Activated T-cell treated with anti-CD3 and anti-CD28 coated beads, Interleukin-2, amount 50 U/mL, for 24 hours (primary cell): ENCODE measurements at regions not wholly inside any gene's neighbourhood (a gene's known extent, or its start where the extent isn't known, plus 50 kb on each side); places are given as distances from the start of the nearest gene placed in this dataset.
"Not testable (repeated sequence)": the region's sequence is repeated elsewhere in the genome, so short reads cannot be mapped to it uniquely, and the experiment has no call there.

Experiments used
- DNase-seq: peaks from one replicate; pipeline ENCODE4 v3.0.0-alpha.2; 2020
- H3K27ac Mint-ChIP-seq: 2 replicates; pipeline ENCODE4 v1.8.0; 2020; ENCODE audit warnings: mild to moderate bottlenecking, mixed read lengths
- H3K27me3 Mint-ChIP-seq: 2 replicates; pipeline ENCODE4 v1.8.0; 2020; ENCODE audit warnings: mixed read lengths
- H3K36me3 Mint-ChIP-seq: 2 replicates; pipeline ENCODE4 v1.8.0; 2020; ENCODE audit warnings: low read depth, mixed read lengths
- H3K4me1 Mint-ChIP-seq: 2 replicates; pipeline ENCODE4 v1.8.0; 2020; ENCODE audit warnings: low read depth, mixed read lengths
- H3K4me3 Mint-ChIP-seq: 2 replicates; pipeline ENCODE4 v1.8.0; 2020; ENCODE audit warnings: mild to moderate bottlenecking, moderate library complexity, mixed read lengths
- H3K9me3 Mint-ChIP-seq: 2 replicates; pipeline ENCODE4 v1.8.0; 2020; ENCODE audit warnings: mixed read lengths

DNA sequence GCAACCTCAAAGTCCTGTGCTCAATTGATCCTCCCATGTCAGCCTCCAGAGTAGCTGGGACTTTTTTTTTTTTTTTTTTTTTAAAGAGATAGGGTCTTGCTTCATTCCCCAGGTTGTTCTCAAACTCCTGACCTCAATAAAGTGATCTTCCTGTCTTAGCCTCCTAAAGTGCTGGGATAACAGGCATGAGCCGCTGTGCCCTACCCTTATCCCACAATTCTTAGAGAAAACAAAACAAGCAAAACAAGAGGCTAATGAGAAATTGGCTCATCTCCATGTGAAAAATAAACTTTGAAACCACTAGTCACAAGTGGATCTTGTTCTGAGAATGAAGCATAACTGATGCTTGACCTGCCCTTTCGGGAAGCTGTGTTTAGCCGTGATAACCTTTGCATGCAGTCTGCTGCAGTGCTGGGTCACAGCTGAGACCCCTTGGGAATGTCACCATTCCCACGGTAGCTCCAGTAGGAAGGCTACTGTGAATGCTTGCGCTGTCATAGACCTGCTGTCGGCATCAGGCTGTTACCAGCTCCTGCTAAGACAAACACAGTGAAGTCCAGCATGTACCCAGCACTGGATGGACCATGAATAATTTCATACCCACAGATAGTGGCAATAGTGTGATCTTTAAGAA is 290.7 kb upstream of the KIAA1217 start:
- H3K27me3 Mint-ChIP-seq = no peaks in the 10 kb centered on the region
- H3K27ac Mint-ChIP-seq = no peak overlapping the region
- H3K4me1 Mint-ChIP-seq = no peaks in the 10 kb centered on the region
- no peaks in the 10 kb centered on the region for H3K36me3 Mint-ChIP-seq
- no peak for DNase-seq
- H3K4me3 Mint-ChIP-seq = no peak overlapping the region
- H3K9me3 Mint-ChIP-seq = peaks cover 2% of the 10 kb centered on the region

DNA sequence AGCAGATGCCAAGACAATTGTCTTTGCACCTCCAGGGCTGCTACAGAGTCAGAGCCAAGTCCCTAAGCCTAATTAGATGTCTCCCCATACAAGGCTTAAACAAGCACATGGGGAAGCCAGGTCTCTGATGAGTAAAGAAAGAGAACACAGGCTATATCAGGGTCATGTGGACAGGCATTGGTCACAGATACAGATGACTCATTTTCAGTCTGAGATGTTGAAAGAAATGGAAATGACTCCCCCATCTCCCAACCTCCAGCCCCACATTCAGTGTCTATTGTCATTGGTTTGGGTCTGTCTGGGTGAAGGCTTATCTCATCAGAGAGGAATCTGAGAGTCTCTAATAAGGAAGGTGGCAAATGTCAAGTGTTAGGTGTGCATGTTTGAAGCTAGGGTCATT is 290.1 kb upstream of the KIAA1217 start:
- no peaks in the 10 kb centered on the region for H3K4me1 Mint-ChIP-seq
- no peak overlapping the region for H3K4me3 Mint-ChIP-seq
- H3K27me3 Mint-ChIP-seq = no peaks in the 10 kb centered on the region

DNA sequence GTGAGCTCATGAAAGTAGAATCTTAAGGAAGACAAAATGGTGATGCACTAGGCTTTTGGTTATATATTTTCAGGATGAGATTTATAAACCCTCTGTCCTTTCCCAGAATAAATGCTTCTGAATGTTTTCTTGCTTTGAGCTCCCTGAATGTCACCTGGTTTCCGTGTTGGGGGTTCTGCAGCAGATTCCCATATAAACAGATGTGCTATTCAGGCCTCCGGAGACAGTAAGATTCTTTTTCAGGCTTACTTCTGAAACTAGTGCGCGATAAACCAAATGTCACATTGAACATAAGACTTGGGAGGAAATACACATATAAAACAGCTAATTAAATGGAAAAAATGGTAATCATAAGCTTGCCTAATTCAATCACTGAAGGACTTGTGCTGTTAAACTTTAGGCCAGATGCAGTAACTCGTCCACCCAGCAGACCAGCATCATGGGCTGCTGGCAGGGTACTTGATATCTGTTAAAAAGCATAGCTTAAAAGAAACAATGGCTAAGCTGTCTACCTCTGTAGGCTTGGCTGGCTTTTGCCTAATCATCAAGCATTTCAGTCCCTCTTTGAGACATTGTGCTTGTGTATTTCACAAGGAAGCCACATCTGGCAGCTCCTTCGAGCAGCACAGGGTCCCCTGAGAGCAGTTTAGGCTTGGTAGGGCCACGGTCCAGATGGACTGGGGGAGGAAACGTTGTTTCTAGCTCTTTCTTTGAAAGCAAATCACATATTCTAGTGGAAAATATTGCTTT is 281.2 kb upstream of the KIAA1217 start:
- Mint-ChIP-seq H3K27me3 (no peaks in the 10 kb centered on the region), H3K27ac (no peak overlapping the region), H3K4me3 (no peak overlapping the region), H3K4me1 (no peaks in the 10 kb centered on the region), H3K36me3 (no peaks in the 10 kb centered on the region), H3K9me3 (no peaks in the 10 kb centered on the region)
- DNase-seq = no peak

More for the DNA sequence above, 290.1 kb upstream of the KIAA1217 start:
- no peak overlapping the region for H3K27ac Mint-ChIP-seq
- H3K9me3 Mint-ChIP-seq = peaks cover 2% of the 10 kb centered on the region
- DNase-seq = no peak
- H3K36me3 Mint-ChIP-seq = no peaks in the 10 kb centered on the region

DNA sequence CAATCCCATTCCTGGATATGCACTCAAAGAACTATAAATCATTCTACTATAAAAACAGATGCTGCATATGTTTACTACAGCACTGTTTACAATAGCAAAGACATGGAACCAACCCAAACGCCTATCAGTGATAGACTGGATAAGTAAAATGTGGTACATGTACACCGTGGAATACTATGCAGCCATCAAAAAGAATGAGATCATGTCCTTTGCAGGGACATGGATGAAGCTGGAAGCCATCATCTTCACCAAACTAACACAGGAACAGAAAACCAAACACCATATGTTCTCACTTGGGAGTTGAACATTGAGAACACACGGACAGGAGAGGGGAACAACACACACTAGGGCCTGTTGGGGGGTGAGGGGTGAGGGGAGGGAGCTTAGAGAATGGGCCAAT is 274.9 kb upstream of the KIAA1217 start:
- H3K9me3 Mint-ChIP-seq, H3K4me1 Mint-ChIP-seq, H3K36me3 Mint-ChIP-seq, H3K27ac Mint-ChIP-seq, DNase-seq, H3K4me3 Mint-ChIP-seq, H3K27me3 Mint-ChIP-seq: not testable (repeated sequence)

DNA sequence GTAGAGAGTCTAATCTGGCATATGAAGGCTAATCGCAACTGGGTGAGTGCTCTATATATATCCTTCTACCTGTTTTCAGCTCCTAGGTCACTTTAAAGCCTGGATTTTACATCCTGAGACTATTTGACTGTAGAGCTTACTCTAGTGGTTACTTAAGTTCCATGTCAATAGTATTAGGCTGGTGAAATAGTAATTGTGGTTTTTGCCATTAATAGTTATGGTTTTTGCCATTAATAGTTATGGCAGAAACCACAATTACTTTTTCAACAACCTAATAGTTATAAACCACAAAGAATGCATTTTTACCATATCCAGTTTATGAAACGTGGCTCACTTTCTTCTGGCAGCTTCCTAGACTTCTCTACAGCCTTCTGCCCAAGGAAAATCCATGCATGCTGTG is 263.1 kb upstream of the KIAA1217 start:
- Mint-ChIP-seq H3K4me1 (no peaks in the 10 kb centered on the region), H3K4me3 (no peak overlapping the region), H3K36me3 (no peaks in the 10 kb centered on the region), H3K27me3 (no peaks in the 10 kb centered on the region), H3K27ac (no peak overlapping the region), H3K9me3 (no peaks in the 10 kb centered on the region)
- no peak for DNase-seq

DNA sequence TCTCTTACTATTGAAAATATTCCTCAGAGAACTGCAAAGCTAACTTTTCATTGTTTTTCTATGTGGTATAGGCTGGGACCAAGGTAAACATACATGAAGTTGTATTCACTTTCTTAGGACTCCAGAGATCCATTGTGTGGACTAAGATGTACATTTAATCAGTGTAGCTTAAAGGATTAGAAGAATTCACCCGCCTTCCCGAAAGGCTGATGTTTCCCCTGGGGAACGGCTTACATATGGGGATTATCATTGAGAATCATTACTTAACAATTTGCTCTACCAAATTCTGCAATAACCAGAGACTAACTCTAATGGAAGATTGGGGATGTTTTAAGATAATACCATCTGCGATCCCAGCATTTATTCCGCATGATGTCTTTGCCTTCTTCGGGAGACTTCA is 257.1 kb upstream of the KIAA1217 start:
- Mint-ChIP-seq H3K27me3 (no peaks in the 10 kb centered on the region), H3K36me3 (no peaks in the 10 kb centered on the region), H3K4me1 (no peaks in the 10 kb centered on the region), H3K4me3 (no peak overlapping the region), H3K27ac (no peak overlapping the region), H3K9me3 (peaks cover 10% of the 10 kb centered on the region)
- DNase-seq = no peak

DNA sequence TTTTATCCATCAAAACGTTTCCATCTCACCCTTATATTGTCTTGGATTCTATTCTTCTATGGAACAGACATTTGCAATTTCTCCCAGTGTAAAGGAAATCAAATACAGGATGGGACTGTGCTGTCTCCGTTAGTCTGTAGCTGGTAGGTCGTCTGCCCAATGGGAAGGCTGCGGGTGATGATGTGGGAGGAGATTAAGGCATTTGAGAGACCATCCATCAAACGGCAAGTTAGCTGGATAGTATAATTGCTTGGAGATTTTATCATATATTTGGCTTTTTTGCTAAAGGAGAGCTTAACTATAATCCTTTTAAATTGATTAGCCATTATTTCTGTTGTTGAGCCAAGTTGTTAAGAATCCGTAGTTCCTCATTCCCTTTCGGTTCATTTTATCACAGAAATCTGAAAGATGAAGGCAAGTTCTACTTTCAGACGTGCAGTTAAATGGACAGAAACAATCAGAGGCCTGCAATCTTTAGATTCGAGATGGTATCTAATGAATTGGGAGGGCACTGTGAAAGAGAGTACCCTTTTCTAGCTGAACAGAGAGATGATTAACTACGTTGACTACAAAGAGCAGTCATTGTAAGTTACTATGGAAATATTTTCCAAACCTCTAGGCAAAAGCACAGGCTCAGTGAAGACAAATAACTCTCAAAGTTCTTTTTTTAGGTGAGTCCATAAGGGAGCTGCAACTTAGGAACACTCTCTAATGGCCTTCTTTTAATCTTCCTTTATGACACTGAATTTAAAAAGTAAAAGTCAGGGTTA is 253.3 kb upstream of the KIAA1217 start:
- Mint-ChIP-seq H3K4me1 (no peaks in the 10 kb centered on the region), H3K27ac (no peak overlapping the region), H3K36me3 (no peaks in the 10 kb centered on the region), H3K4me3 (no peak overlapping the region), H3K9me3 (peaks cover 10% of the 10 kb centered on the region), H3K27me3 (no peaks in the 10 kb centered on the region)
- DNase-seq = no peak

DNA sequence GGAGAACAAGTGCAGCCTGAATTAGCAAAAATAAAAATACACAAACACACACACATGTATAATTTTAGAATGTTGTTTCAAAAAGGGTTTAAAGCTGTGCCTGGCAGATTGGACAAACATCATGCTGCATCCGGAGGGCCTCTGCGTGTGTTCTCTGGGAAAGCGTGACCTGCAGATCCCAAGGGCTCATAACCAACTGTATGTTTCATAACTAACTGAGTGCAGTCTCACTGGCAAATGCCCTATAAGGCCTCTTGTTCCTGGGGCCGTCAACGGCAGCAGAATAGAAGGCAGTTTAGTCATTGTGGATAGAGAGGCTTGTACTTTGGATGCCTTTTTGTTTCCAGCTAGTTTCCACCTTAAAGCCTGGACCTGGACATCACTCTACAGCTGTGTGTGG is 243.8 kb upstream of the KIAA1217 start:
- DNase-seq = no peak
- Mint-ChIP-seq H3K27ac (no peak overlapping the region), H3K4me1 (no peaks in the 10 kb centered on the region), H3K27me3 (no peaks in the 10 kb centered on the region), H3K9me3 (peaks cover 4% of the 10 kb centered on the region), H3K4me3 (no peak overlapping the region), H3K36me3 (no peaks in the 10 kb centered on the region)

DNA sequence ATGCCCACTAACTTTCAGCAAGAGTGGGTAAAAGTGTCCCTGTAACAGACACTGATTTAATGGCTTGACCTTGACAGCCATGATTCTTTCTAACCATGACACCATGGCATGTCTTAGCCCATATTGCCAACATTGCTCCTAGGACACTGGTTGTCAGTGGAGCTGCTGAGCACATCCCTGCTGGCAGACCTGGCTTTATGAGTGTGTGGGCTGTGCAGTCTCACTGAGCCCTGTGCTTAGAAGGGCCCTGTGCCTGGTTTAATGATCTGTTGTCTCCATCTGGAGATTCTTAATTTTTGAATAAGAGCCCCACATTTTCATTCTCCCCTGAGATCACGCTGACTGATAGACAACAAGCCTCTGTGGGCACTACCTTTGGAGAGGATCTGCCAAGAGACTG is 243.1 kb upstream of the KIAA1217 start:
- no peak for DNase-seq
- Mint-ChIP-seq H3K36me3 (no peaks in the 10 kb centered on the region), H3K9me3 (peaks cover 4% of the 10 kb centered on the region), H3K4me1 (no peaks in the 10 kb centered on the region), H3K27me3 (no peaks in the 10 kb centered on the region), H3K4me3 (no peak overlapping the region), H3K27ac (no peak overlapping the region)

DNA sequence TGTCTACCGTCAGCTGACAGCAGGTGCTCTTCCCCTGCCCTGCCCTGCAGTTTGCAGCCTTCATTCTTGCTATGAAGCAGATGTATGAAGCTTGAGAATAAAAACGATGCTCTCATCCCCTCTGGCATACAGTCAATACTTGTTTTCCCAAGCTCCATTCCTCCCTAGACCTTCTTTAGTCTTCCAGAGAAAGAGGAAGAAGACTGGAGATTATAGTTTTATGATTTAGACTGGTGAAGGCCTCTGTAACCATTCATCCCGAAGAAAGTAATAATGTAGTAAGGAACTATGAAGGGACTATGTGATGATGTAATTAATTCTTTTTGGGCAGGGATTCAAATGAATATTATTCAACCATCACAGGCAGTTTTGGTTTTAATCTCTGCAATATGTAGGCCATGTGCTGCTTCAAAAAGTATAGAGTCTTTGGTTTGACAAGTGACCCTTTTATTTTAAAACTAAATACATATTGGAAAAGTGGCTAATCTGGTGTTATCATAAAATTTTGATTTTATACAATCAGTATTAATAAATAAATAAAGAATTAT is 242.4 kb upstream of the KIAA1217 start:
- Mint-ChIP-seq H3K4me1 (no peaks in the 10 kb centered on the region), H3K27me3 (no peaks in the 10 kb centered on the region), H3K9me3 (peaks cover 4% of the 10 kb centered on the region), H3K27ac (no peak overlapping the region), H3K4me3 (no peak overlapping the region), H3K36me3 (no peaks in the 10 kb centered on the region)
- DNase-seq = no peak

DNA sequence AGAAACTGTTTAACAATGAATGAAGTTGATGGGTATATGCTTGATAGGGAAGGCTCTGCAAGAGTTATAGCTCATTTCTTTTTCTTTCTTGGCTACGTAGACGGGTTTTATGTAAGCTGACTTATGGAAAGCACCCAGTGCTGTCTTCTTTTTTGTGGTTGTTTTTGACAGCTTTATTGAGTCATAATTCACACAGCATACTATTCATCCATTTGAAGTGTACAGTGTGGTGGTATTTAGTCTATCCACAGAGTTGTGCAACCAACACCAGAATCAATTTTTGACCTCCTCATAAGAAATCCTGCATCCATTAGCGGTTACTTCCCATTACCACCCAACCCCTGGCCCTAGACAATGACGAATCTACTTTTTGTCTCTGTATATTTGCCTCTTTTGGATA is 240.6 kb upstream of the KIAA1217 start:
- Mint-ChIP-seq H3K27ac (no peak overlapping the region), H3K9me3 (peaks cover 2% of the 10 kb centered on the region), H3K27me3 (no peaks in the 10 kb centered on the region), H3K36me3 (no peaks in the 10 kb centered on the region), H3K4me1 (no peaks in the 10 kb centered on the region), H3K4me3 (no peak overlapping the region)
- no peak for DNase-seq

DNA sequence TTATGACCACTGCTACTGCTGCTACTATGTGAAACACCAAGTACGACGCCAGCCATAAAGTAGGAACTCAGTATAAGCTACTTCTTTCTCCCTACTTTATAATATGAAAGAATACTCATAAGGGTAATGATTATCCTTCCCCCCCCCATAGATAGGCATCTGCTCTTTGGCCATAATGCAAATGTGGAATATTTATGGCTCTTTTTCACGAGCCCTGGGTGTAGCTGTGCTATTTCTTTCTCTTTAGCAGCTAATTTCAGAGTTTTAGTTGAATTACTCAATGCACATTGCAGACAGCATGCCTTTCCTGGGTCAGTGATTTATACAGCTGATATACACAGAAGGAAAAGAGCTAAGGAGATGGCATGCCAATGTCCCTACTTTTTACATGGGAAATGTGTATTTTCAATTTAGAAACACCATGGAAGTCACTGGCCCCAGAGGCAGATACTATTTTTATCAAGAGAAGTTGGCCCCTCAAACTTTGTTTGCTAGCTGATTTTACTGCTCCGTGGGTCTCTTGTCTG is 234.1 kb upstream of the KIAA1217 start:
- no peaks in the 10 kb centered on the region for H3K36me3 Mint-ChIP-seq
- no peaks in the 10 kb centered on the region for H3K27me3 Mint-ChIP-seq
- H3K4me1 Mint-ChIP-seq = no peaks in the 10 kb centered on the region
- H3K27ac Mint-ChIP-seq = no peak overlapping the region
- H3K9me3 Mint-ChIP-seq = no peaks in the 10 kb centered on the region
- no peak overlapping the region for H3K4me3 Mint-ChIP-seq
- DNase-seq = no peak

DNA sequence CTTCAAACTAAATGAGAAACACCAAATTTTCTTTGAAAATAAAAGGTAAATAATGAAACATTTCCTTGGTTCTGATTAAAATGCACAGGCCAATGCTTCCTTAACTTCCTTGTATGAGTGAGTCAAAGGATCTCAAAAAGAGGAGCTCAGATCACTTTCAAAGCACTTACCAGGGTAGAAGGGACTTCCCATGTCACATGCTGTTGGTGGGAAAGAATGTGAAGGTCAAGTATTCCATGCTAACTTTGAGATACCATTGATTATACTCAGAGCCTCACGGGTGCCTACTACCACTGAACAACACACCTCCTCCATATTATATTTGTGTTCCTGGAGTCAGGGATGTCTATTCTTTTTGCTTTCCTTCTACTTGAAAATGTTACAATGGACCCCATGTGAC is 233.5 kb upstream of the KIAA1217 start:
- no peak for DNase-seq
- Mint-ChIP-seq H3K4me1 (no peaks in the 10 kb centered on the region), H3K27me3 (no peaks in the 10 kb centered on the region), H3K9me3 (no peaks in the 10 kb centered on the region), H3K36me3 (no peaks in the 10 kb centered on the region), H3K27ac (no peak overlapping the region), H3K4me3 (no peak overlapping the region)

DNA sequence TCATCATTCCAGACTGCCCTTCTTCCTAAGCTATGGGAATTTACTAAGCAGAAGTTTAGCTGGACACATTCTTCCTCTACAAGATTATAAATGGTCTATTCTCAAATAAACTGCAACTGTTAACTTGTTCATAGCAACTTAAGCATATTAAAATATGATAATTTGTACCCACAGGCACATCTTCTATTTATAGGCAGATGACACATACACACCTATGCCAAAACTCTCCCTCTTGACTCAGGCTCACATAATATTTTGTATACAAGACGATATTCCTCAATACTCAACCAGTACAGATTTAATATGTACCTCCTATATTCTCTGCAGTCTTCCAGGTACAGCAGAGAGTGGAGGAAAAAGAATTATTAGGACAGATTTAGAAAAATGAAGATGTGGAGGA is 232.7 kb upstream of the KIAA1217 start:
- no peak overlapping the region for H3K27ac Mint-ChIP-seq
- H3K9me3 Mint-ChIP-seq = no peaks in the 10 kb centered on the region
- no peaks in the 10 kb centered on the region for H3K4me1 Mint-ChIP-seq
- no peaks in the 10 kb centered on the region for H3K27me3 Mint-ChIP-seq
- H3K36me3 Mint-ChIP-seq = no peaks in the 10 kb centered on the region
- no peak overlapping the region for H3K4me3 Mint-ChIP-seq
- no peak for DNase-seq

DNA sequence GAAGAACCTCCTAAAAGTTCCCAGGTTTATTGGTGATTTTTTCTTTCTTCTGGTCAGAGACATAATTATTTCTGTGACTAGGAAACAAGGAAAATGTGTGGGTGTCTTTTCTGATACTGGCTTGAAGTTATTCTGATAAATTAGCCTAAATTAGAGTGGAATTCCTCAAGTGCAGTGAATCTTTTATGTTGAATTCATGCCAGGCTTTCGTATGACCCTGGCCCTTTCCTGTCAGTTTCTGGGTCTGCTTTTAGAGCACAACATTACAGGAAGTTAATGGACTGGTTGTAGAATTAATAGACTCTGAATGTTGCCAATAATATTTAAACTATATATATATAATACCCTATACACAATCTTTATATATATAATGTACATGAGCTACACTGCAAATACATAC is 230.6 kb upstream of the KIAA1217 start:
- H3K4me1 Mint-ChIP-seq = no peaks in the 10 kb centered on the region
- no peak for DNase-seq
- H3K4me3 Mint-ChIP-seq = no peak overlapping the region
- no peak overlapping the region for H3K27ac Mint-ChIP-seq
- peaks cover 2% of the 10 kb centered on the region for H3K27me3 Mint-ChIP-seq
- no peaks in the 10 kb centered on the region for H3K9me3 Mint-ChIP-seq
- H3K36me3 Mint-ChIP-seq = no peaks in the 10 kb centered on the region
